ENCODE measurements at regions not wholly inside any gene's neighbourhood (a gene's known extent, or its start where the extent isn't known, plus 50 kb on each side); places are given as distances from the start of the nearest gene placed in this dataset.
"Not testable (repeated sequence)": the region's sequence is repeated elsewhere in the genome, so short reads cannot be mapped to it uniquely, and the experiment has no call there.

GRCh38 chrX:3815896-3816664 lies 102.6 kb upstream of the PRKX start:
- no peak for DNase-seq

DNA sequence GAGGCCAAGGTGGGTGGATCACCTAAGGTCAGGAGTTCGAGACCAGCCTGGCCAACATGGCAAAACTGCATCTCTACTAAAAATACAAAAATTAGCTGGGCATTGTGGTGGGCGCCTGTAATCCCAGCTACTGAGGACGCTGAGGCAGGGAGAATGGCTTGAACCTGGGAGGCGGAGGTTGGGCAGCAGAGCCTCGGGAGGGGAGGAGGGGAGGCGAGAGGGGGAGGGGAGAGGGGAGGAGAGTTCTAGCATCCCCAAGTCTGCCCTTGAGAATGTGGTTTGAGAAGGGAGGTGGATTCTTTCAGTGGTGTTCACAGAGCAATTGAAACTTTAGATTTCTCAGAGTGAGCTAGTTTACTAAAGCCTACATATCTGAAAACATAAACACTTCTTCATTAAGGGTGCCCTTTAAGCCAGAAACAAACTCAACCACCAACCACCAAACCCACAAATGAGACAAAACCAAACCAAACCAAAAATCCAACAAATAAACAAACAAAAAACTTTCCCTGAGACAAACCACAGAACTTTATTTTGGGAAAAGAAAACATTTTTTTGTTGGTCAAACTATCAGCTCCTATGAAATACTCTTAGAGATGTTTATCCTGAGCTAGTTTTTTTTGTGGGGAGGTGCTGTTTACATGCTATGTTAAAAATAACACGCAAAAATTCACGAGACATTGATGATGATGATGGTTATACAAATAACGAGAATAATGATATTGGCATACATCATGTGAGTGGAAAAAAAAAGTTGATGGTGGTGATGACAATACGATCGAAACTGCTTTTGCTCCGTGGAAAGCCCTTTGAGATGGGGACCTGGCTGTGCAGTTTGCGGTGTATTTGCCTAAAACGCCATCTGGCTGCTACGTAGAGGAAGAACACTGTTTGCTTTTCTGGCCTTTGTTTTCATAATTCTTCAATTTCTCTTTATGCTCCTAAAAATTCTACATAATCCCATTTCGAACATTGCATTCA lies 98.2 kb upstream of the PRKX start:
- DNase-seq, result no peak

DNA sequence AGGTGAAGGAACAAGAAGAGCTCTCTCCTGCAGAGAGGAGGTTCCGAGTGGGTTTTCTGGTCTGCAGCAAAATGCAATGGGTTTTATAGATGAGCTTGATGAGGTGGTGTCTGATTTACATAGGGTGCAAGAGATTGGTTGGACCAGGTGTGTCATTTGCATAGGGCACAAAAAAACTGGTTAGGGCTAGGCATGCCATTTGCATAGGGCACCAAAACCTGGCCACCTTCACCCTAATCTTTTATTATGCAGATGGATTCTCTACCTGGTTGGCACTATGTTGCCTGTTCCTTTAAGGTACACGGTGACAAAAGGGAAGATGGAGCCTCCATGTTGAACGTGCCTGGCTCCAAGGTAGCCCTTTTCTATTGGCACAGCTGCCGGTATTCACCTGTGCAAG lies 94.5 kb upstream of the PRKX start:
- no peak for DNase-seq

GRCh38 chrX:3806630-3807029 lies 93.2 kb upstream of the PRKX start:
- DNase-seq, result no peak

DNA sequence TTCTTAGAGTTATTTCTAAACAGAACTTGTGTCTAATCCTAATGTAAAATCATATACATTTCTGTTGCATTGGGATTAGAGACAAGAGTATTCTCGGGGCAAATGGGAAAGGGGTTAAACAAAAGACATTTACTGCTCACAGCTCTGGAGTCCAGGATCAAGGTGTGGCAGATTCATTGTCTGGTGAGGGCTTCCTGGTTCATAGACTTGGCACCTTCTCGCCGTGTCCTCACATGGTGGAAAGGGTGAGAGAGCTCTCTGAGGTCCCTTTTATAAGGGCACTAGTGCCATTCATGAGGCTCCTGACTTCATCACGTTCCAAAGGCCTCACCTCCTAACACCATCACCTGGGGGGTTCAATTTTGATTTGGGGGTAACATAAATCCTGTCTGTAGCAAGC lies 90.3 kb upstream of the PRKX start:
- no peak for DNase-seq

DNA sequence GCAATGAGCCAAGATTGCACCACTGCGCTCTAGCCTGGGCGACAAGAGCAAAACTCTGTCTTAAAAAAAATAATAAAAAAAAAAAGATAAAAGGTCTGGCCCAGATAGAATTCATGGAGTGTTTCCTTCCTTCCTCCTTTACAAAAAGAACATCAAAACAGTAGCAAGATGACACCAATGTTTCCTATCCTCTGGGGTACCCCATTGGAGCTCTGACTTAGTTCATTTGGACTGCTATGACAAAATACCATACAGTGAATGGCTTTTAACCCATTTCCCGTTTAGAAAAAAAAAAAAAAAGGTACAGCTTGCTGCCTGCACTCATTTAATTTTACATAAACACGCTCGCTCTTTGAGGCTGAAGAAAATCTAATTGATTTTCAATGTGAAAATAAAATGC lies 89.9 kb upstream of the PRKX start:
- DNase-seq, result no peak

GRCh38 chrX:3795411-3795810 lies 82.0 kb upstream of the PRKX start:
- not testable (repeated sequence) for DNase-seq

GRCh38 chrX:3791449-3791848 lies 78.0 kb upstream of the PRKX start:
- DNase-seq, result no peak

DNA sequence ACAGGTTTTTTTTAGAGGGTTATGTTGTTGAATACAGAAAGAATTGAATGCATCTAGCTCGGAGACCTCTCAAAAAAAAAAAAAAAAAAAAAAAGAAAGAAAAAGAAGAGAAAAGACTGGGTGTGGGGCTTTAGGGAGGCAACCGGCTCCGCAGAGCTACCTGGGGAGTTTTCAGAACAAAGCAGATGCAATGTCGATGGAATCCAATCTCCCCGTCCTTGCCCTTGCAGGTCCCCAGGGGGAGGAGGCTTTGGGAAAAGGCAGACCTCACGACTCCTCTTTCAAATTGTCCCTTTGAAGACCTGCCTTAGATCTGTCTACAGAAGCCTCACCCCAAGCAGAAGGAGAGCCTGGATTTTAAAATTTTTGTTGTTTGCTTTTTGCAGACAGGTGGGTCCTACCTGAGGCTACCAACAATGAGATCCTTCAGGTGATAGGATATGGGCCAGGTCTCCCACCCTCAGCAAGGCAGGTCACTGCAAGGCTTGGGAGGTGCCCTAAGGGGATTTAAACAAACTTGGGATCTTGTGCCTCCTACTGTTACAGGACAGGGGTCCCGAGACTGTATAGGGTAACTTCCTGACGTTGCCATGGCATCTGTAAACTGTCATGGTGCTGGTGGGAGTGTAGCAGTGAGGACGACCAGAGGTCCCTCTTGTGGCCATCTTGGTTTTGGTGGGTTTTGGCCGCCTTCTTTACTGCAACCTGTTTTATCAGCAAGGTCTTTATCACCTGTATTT lies 75.2 kb upstream of the PRKX start:
- DNase-seq, result no peak

GRCh38 chrX:3787856-3788255 lies 74.4 kb upstream of the PRKX start:
- DNase-seq, result no peak

DNA sequence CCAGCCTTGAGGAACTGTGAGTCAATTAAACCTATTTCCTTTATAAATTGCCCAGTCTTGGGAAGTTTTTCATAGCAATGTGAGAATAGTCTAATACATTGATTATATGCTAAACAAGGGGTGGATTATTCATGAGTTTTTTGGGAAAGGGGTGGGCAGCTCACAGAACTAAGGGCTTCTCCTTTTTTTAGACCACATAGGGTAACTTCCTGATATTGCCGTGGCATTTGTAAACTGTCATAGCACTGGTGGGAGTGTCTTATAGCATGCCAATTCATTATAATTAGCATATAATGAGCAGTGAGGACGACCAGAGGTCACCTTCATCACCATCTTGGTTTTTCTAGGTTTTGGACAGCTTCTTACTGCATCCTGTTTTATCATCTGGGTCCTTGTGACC lies 72.4 kb upstream of the PRKX start:
- DNase-seq, result not testable (repeated sequence)

- no peak for DNase-seq
These were observed 67.1 kb upstream of the PRKX start for GRCh38 chrX:3780564-3780963.

DNA sequence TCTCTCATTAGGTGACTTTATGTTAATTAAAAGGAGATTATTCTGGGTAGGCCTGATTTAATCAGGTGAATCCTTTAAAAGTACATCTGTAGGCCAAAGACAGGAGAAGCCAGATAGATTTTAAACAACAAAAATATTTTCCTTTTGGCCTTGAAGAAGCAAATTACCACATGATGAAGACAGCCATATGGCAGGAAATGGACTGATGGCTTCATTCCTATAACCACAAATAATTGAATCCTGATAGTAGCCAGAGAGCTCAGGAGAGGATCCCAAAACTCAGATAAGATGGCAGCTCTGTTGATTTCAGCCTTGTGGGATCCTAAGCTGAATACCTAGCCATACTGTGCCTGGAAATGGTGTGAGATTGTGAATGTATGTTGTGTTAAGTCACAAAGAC lies 66.1 kb upstream of the PRKX start:
- DNase-seq, result no peak

GRCh38 chrX:3777416-3777815 lies 64.0 kb upstream of the PRKX start:
- no peak for DNase-seq

DNA sequence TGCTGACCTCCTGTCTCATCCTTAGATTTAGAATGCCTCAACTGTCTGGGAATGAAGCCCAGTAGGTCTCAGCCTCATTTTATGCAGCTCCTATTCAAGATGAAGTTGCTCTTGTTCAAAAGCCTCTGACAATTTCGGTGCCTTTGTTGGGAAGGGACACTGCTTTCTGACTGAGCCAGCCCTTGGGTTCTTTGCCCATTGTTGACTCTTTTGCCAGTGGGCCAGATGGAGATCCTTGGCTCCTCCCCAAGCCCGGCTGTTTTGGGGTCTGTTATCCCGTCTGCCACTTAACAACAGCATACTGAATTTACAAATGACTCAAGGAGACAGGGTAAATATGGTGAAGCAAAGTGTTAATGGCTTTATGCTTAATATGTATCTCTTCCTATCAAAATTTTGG lies 58.3 kb upstream of the PRKX start:
- DNase-seq, result no peak

DNA sequence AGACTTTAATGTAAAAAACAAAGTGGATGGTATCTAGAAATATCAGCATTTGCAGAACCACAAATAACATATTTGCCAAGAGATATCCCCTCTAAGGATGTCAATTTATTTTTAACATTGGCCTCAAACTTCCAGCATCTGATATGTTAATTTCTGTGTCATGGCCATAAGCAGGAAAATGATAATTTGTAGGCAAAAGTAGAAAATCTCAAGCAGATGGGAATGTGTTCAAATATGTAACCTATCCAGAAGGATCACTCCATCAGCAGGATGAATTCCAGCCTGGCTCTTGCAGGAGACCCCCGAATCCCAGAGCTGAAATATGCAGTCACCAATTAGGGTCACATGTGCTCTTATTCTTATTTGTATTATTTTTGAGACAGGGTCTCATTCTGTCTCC lies 55.4 kb upstream of the PRKX start:
- no peak for DNase-seq
